ENCODE measurements at regions not wholly inside any gene's neighbourhood (a gene's known extent, or its start where the extent isn't known, plus 50 kb on each side); places are given as distances from the start of the nearest gene placed in this dataset.

GRCh38 chr4:8679032-8679431 is 86.5 kb downstream of the CPZ start:
- Mint-ChIP-seq H3K27me3 (ENCODE audit: low read depth in 3 of 3) (peaks cover 0 to 6% (median 2%) of the 10 kb centered on the region in 3 donors), H3K9me3 (peaks cover 0 to 3% (median 0%) of the 10 kb centered on the region in 7 donors), H3K4me1 (no peaks in the 10 kb centered on the region), H3K36me3 (no peaks in the 10 kb centered on the region), H3K4me3 (no peak overlapping the region), H3K27ac (no peak overlapping the region)
- Histone ChIP-seq H4K20me1 (ENCODE audit: insufficient read depth, low read length) (no peaks in the 10 kb centered on the region), H3K9ac (ENCODE audit: insufficient read depth, low read length, poor library complexity, severe bottlenecking) (no peak overlapping the region), H3K79me2 (ENCODE audit: insufficient read depth, low read length) (no peaks in the 10 kb centered on the region), H2AFZ (ENCODE audit: insufficient read depth, low read depth, low read length, poor library complexity, severe bottlenecking) (no peak overlapping the region), H3K27me3 (ENCODE audit: control insufficient read depth in 2 of 2, insufficient read depth in 2 of 2, low read length in 2 of 2) (no peaks in the 10 kb centered on the region), H3K27ac (ENCODE audit: low read depth in 1 of 2, low read length in 2 of 2) (no peak overlapping the region), H3K36me3 (replicated peaks in 1 of 2; ENCODE audit: control insufficient read depth in 1 of 2, insufficient read depth in 2 of 2, low read length in 2 of 2) (no peaks in the 10 kb centered on the region), H3K4me2 (replicated peaks; ENCODE audit: extremely low read depth, low read length, poor library complexity, severe bottlenecking) (no peak overlapping the region), H3K4me1 (ENCODE audit: control insufficient read depth in 1 of 2, insufficient read depth in 2 of 2, low read length in 2 of 2) (no peaks in the 10 kb centered on the region), H3K4me3 (replicated peaks in 1 of 3; ENCODE audit: low read depth in 2 of 3, low read length in 3 of 3) (no peak overlapping the region), H3K9me3 (replicated peaks in 1 of 2; ENCODE audit: control insufficient read depth in 1 of 2, insufficient read depth in 1 of 2, low read length in 2 of 2) (no peaks in the 10 kb centered on the region)
- 33% methylated on average over 1 of the region's 2 CpGs for WGBS (ENCODE audit: insufficient coverage)
- intact Hi-C loops (cut with micrococcal nuclease) = no loop called here
- DNase-seq = no peak
- TF ChIP-seq CTCF (IDR thresholded peaks at IDR 0.05) = no peak

GRCh38 chr4:8676676-8677075 is 84.1 kb downstream of the CPZ start:
- Mint-ChIP-seq H3K27ac (no peak overlapping the region), H3K27me3 (ENCODE audit: low read depth in 3 of 3) (peaks cover 0 to 7% (median 2%) of the 10 kb centered on the region in 3 donors), H3K4me1 (no peaks in the 10 kb centered on the region), H3K36me3 (no peaks in the 10 kb centered on the region), H3K4me3 (no peak overlapping the region), H3K9me3 (peaks cover 0 to 3% (median 0%) of the 10 kb centered on the region in 7 donors)
- no peak for TF ChIP-seq CTCF (IDR thresholded peaks at IDR 0.05)
- no peaks in the 10 kb centered on the region for H3K79me2 ChIP-seq (ENCODE audit: insufficient read depth, low read length)
- H3K4me3 ChIP-seq (replicated peaks in 1 of 3; ENCODE audit: low read depth in 2 of 3, low read length in 3 of 3) = no peak overlapping the region
- no peaks in the 10 kb centered on the region for H3K9me3 ChIP-seq (replicated peaks in 1 of 2; ENCODE audit: control insufficient read depth in 1 of 2, insufficient read depth in 1 of 2, low read length in 2 of 2)
- H3K4me2 ChIP-seq (replicated peaks; ENCODE audit: extremely low read depth, low read length, poor library complexity, severe bottlenecking) = no peak overlapping the region
- H3K27ac ChIP-seq (ENCODE audit: low read depth in 1 of 2, low read length in 2 of 2) = no peak overlapping the region
- H4K20me1 ChIP-seq (ENCODE audit: insufficient read depth, low read length) = no peaks in the 10 kb centered on the region
- no peak for DNase-seq
- intact Hi-C loops (cut with micrococcal nuclease) = no loop called here
- H3K27me3 ChIP-seq (ENCODE audit: control insufficient read depth in 2 of 2, insufficient read depth in 2 of 2, low read length in 2 of 2) = no peaks in the 10 kb centered on the region
- H3K9ac ChIP-seq (ENCODE audit: insufficient read depth, low read length, poor library complexity, severe bottlenecking) = no peak overlapping the region
- 89% methylated on average over 7 of the region's 11 CpGs for WGBS (ENCODE audit: insufficient coverage)
- no peak overlapping the region for H2AFZ ChIP-seq (ENCODE audit: insufficient read depth, low read depth, low read length, poor library complexity, severe bottlenecking)
- H3K36me3 ChIP-seq (replicated peaks in 1 of 2; ENCODE audit: control insufficient read depth in 1 of 2, insufficient read depth in 2 of 2, low read length in 2 of 2) = no peaks in the 10 kb centered on the region
- no peaks in the 10 kb centered on the region for H3K4me1 ChIP-seq (ENCODE audit: control insufficient read depth in 1 of 2, insufficient read depth in 2 of 2, low read length in 2 of 2)
